Transverse colon (tissue), 4 donors: ENCODE measurements at regions not wholly inside any gene's neighbourhood (a gene's known extent, or its start where the extent isn't known, plus 50 kb on each side); places are given as distances from the start of the nearest gene placed in this dataset.

Experiments used
- DNase-seq: peaks from one replicate; pipeline ENCODE4 v3.0.0-alpha.2; 2019
- H3K27ac ChIP-seq, 4 donors: fragments of 200-600 bp; sonication (generic); 2 replicates each; pipeline ENCODE4 v1.5.1; 2016 to 2018; ENCODE audit warnings: inconsistent platforms in 4 of 4
- H3K27me3 ChIP-seq: fragments of 200-600 bp; sonication (generic); 2 replicates; pipeline ENCODE4 v1.5.1; 2017; ENCODE audit warnings: inconsistent platforms
- H3K36me3 ChIP-seq, 4 donors: fragments of 200-600 bp; sonication (generic); 2 replicates each; pipeline ENCODE4 v1.5.1; 2017 to 2019; ENCODE audit warnings: inconsistent platforms in 4 of 4
- H3K4me1 ChIP-seq, 4 donors: fragments of 200-600 bp; sonication (generic); 2 replicates each; pipeline ENCODE4 v1.5.1; 2017 to 2020; ENCODE audit warnings: inconsistent platforms in 4 of 4
- H3K4me3 ChIP-seq, 4 donors: fragments of 200-600 bp; sonication (generic); 1 replicate in 1 of 4; 2 replicates in 3 of 4; pipeline versions ENCODE4 v1.5.1 to v1.6.1; 2017 to 2019; ENCODE audit warnings: inconsistent platforms in 4 of 4
- H3K9me3 ChIP-seq, 2 donors: fragments of 200-600 bp; sonication (generic); 2 replicates each; pipeline ENCODE4 v1.5.1; 2017 to 2019; ENCODE audit warnings: inconsistent platforms in 2 of 2
- CTCF ChIP-seq, 5 experiments: fragments of 200-600 bp in 3 of 5; fragments of 450-650 bp in 2 of 5; sonication (generic) in 3 of 5; IDR thresholded peaks; 1 replicate in 2 of 5; 2 replicates in 3 of 5; pipeline ENCODE4 v1.5.1; 2016 to 2017; ENCODE audit warnings: antibody characterized with exemption in 5 of 5, inconsistent platforms in 3 of 5, mild to moderate bottlenecking in 2 of 5, moderate library complexity in 1 of 5
- EP300 ChIP-seq: sonication (generic); formaldehyde crosslinking; IDR thresholded peaks from one replicate; pipeline ENCODE4 v1.6.1; 2017; ENCODE audit warnings: antibody characterized with exemption, low read depth
- POLR2A ChIP-seq: fragments of 450-650 bp; IDR thresholded peaks from one replicate; pipeline ENCODE4 v1.6.1; 2016; ENCODE audit warnings: antibody characterized with exemption, mild to moderate bottlenecking, moderate library complexity
- POLR2AphosphoS5 ChIP-seq, 3 donors: sonication (generic); formaldehyde crosslinking; IDR thresholded peaks; one replicate each; pipeline ENCODE4 v1.6.1; 2016; ENCODE audit warnings: antibody characterized with exemption in 3 of 3
- WGBS, 2 donors: methylation state at CpG; one replicate each; pipeline ENCODE4 v1.1.5; 2018; ENCODE audit warnings: low coverage in 1 of 2; 5-methylcytosine and 5-hydroxymethylcytosine counted together
- in situ Hi-C, 4 donors: fragments of 200-750 bp; cut with MboI; loops; one replicate each; pipeline versions ENCODE4 v1.15.0 to v1.15.1; 2017; ENCODE audit warnings: low sequenced_read_pairs in 3 of 4, low pct_ligation_motif_present in 1 of 4, low pct_unique_long_range_greater_than_20kb in 1 of 4
- intact Hi-C: fragments of 100-400 bp; cut with DNase I; formaldehyde crosslinking; loops from one replicate; pipeline ENCODE4 v1.15.1; 2023; ENCODE audit warnings: low total_unique reads

- no peak for DNase-seq
- in situ Hi-C loops = loop anchor here in 1 of 4 donors (25.0 kb wide), 1 partner anchor 1227 kb away; no protein-coding TSS in a partner anchor
- WGBS, 2 donors = 100% methylated on average over 2 of the region's 2 CpGs; no CpG with 5 or more reads in 1 of the 2 donors
- Histone ChIP-seq H3K4me3 (no peak overlapping the region), H3K27me3 (no peaks in the 10 kb centered on the region), H3K36me3 (no peaks in the 10 kb centered on the region), H3K27ac (no peak overlapping the region), H3K9me3 (no peaks in the 10 kb centered on the region), H3K4me1 (no peaks in the 10 kb centered on the region)
- no peak for TF ChIP-seq POLR2AphosphoS5 (IDR thresholded peaks at IDR 0.05)
- TF ChIP-seq EP300 = no peak
- no peak for TF ChIP-seq POLR2A
- no peak for TF ChIP-seq CTCF (IDR thresholded peaks at IDR 0.05)
- intact Hi-C loops = no loop called here
Observed at GRCh38 chr12:97160277-97160676, 253.2 kb downstream of the NEDD1 start.

GRCh38 chr12:97162173-97162572 is 255.1 kb downstream of the NEDD1 start:
- Histone ChIP-seq H3K9me3 (no peaks in the 10 kb centered on the region), H3K4me3 (no peak overlapping the region), H3K27me3 (no peaks in the 10 kb centered on the region), H3K27ac (no peak overlapping the region), H3K4me1 (no peaks in the 10 kb centered on the region), H3K36me3 (no peaks in the 10 kb centered on the region)
- DNase-seq = no peak
- TF ChIP-seq POLR2AphosphoS5 (IDR thresholded peaks at IDR 0.05) = no peak
- TF ChIP-seq POLR2A = no peak
- intact Hi-C loops = no loop called here
- WGBS, 2 donors = 25 to 44% methylated on average over 1 of the region's 1 CpG
- in situ Hi-C loops = loop anchor here in 1 of 4 donors (25.0 kb wide), 1 partner anchor 1225 kb away; no protein-coding TSS in a partner anchor

- no peaks in the 10 kb centered on the region for H3K27me3 ChIP-seq
- intact Hi-C loops = no loop called here
Observed at GRCh38 chr12:97164936-97165335, 257.9 kb downstream of the NEDD1 start.

GRCh38 chr12:97167598-97167997 is 260.5 kb downstream of the NEDD1 start:
- in situ Hi-C loops = loop anchor here in 1 of 4 donors (25.0 kb wide), 1 partner anchor 1220 kb away; no protein-coding TSS in a partner anchor
- Histone ChIP-seq H3K27me3 (no peaks in the 10 kb centered on the region), H3K9me3 (no peaks in the 10 kb centered on the region), H3K4me3 (no peak overlapping the region), H3K36me3 (no peaks in the 10 kb centered on the region), H3K4me1 (no peaks in the 10 kb centered on the region), H3K27ac (no peak overlapping the region)
- 79 to 92% methylated on average over 2 to 4 of the region's 4 CpGs for WGBS, 2 donors
- TF ChIP-seq POLR2A (no peak), EP300 (no peak), POLR2AphosphoS5 (IDR thresholded peaks at IDR 0.05) (no peak), CTCF (IDR thresholded peaks at IDR 0.05) (no peak)
- intact Hi-C loops = no loop called here
- DNase-seq = no peak

More at GRCh38 chr12:97164936-97165335, 257.9 kb downstream of the NEDD1 start:
- no peaks in the 10 kb centered on the region for H3K9me3 ChIP-seq
- in situ Hi-C loops = loop anchor here in 1 of 4 donors (25.0 kb wide), 1 partner anchor 1222 kb away; no protein-coding TSS in a partner anchor
- 57 to 59% methylated on average over 3 of the region's 3 CpGs for WGBS, 2 donors
- no peaks in the 10 kb centered on the region for H3K36me3 ChIP-seq
- no peak for DNase-seq
- no peak for TF ChIP-seq EP300
- TF ChIP-seq POLR2A = no peak
- TF ChIP-seq CTCF (IDR thresholded peaks at IDR 0.05) = no peak
- TF ChIP-seq POLR2AphosphoS5 (IDR thresholded peaks at IDR 0.05) = no peak
- H3K4me1 ChIP-seq = no peaks in the 10 kb centered on the region
- no peak overlapping the region for H3K4me3 ChIP-seq
- no peak overlapping the region for H3K27ac ChIP-seq

DNA sequence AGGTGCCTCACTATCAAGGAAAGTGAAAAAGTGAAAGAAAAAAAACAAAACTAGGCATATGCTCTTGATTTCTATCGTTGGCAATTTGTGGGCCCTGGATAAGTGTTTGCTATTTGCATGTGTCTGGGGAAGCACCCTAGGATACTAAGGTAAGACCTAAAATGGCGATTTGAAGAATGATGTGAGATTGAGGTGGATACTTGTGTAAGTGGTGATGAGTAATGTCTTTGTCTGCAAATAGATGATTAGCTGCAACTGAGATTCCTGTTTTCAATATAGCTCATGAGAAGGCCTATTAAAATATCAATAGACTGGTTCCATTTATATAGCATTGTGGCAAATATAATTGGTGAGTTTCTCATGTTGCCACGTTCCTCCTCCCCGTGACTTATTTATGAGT is 261.7 kb downstream of the NEDD1 start:
- Histone ChIP-seq H3K36me3 (no peaks in the 10 kb centered on the region), H3K27ac (no peak overlapping the region), H3K9me3 (no peaks in the 10 kb centered on the region), H3K27me3 (no peaks in the 10 kb centered on the region), H3K4me1 (no peaks in the 10 kb centered on the region), H3K4me3 (no peak overlapping the region)
- 69 to 75% methylated on average over 3 to 4 of the region's 4 CpGs for whole genome bisulfite sequencing, 2 donors
- TF ChIP-seq POLR2A (no peak), EP300 (no peak), CTCF (IDR thresholded peaks at IDR 0.05) (no peak), POLR2AphosphoS5 (IDR thresholded peaks at IDR 0.05) (no peak)
- no peak for DNase-seq
- intact Hi-C loops = no loop called here
- in situ Hi-C loops = loop anchor here in 1 of 4 donors (25.0 kb wide), 1 partner anchor 1218 kb away; no protein-coding TSS in a partner anchor
